Loucy (cell line): ENCODE measurements at regions not wholly inside any gene's neighbourhood (a gene's known extent, or its start where the extent isn't known, plus 50 kb on each side); places are given as distances from the start of the nearest gene placed in this dataset.

Source experiments
- CTCF ChIP-seq: fragments of 200-600 bp; sonication (generic); conservative IDR thresholded peaks from 2 replicates; pipeline ENCODE4 v1.5.1; 2014; ENCODE audit warnings: mild to moderate bottlenecking, antibody characterized with exemption, low read length
- EZH2phosphoT487 ChIP-seq: fragments of 200-600 bp; IDR thresholded peaks from 2 replicates; pipeline ENCODE4 v1.6.1; 2018; ENCODE audit warnings: antibody characterized with exemption, mild to moderate bottlenecking, moderate library complexity, borderline replicate concordance

GRCh38 chr6:78062993-78063392 lies 410.2 kb downstream of the MEI4 start:
- TF ChIP-seq CTCF, result no peak
- no peak for TF ChIP-seq EZH2phosphoT487
